T47D (cell line): ENCODE measurements at regions not wholly inside any gene's neighbourhood (a gene's known extent, or its start where the extent isn't known, plus 50 kb on each side); places are given as distances from the start of the nearest gene placed in this dataset.

Experiments used
- DNase-seq, 2 experiments: peaks; one replicate each; pipeline versions ENCODE4 v3.0.0 to v3.0.0-alpha.2; 2011 to 2012; ENCODE audit warnings: low read depth in 1 of 2, low spot score in 1 of 2
- JUND ChIP-seq: IDR thresholded peaks from 2 replicates; pipeline ENCODE4 v1.6.1; 2012; ENCODE audit warnings: low read depth
- in situ Hi-C: cut with HindIII; loops from 2 replicates; pipeline ENCODE4 v1.10.0; 2016; ENCODE audit warnings: low sequenced_read_pairs, low pct_unique_long_range_greater_than_20kb

GRCh38 chr4:33592701-33593100, 2651.6 kb downstream of the ARAP2 start:
- TF ChIP-seq JUND, result no peak
- DNase-seq, result no peak
- in situ Hi-C loops, result no loop called here

DNA sequence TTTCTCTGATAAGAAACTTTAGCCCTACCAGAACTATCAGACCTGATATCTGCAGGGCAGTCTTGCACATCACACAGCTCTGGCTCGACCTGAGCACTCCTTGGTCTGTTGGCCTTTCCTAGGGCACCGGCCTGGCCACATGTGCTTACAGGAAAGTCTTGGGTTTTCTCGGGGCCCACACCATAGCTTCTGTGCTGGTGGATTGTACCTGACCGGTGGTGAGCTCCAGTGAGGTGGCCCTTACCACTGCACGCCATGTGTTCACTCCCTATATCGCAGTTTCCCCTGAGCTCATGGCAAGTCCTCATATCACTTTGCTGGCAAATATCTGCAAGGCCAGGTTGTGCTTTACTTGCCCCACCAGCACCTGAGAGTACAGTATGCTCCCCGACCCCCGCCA, 2637.4 kb downstream of the ARAP2 start:
- DNase-seq, result no peak
- no peak for TF ChIP-seq JUND
- in situ Hi-C loops, result no loop called here

DNA sequence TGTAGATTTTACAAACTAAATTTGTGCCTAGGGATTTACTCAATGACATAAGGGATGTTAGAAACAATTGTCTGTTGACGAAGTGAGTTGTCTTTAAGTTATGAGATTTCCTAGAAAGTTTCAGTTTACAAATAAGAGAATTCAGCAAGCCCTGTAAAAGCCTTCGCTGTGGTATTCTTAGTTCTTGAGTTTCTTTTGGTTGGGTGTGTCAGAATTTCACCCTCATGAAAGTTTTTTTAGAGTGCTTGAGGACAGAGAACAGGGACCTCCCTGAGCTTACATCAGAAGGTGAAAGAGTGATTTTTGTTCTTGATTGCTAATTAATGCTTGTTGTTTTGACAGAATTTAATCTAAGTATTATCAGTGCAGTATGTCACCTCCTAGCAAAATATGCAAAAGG, 2628.2 kb downstream of the ARAP2 start:
- in situ Hi-C loops, result no loop called here
- no peak for TF ChIP-seq JUND
- no peak for DNase-seq

DNA sequence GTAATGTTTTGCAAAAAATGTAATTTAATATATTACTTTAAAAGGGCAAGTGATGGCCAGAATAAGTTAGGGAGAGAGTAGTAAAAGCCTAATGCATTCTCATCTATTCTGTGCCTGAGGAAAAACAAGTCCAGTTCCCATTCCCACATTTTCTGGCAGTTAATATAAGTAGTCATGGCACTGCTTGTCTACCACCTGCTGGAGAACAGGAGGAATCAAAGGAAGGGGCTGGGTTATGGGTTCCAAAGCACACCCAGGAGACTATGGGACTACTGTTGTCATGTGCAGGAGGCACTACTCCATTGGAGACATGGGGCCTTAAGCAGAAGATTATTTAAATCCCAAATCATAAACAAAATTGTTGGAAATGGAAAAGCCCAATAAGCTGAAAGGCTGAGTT, 2618.6 kb downstream of the ARAP2 start:
- in situ Hi-C loops, result no loop called here
- peak in 1 of 2 experiments; percentile 46 for DNase-seq
- TF ChIP-seq JUND, result no peak

- TF ChIP-seq JUND, result no peak
- in situ Hi-C loops, result no loop called here
- DNase-seq, result no peak
Observed at GRCh38 chr4:33626221-33626620, 2618.1 kb downstream of the ARAP2 start.

GRCh38 chr4:33628296-33628695, 2616.0 kb downstream of the ARAP2 start:
- TF ChIP-seq JUND, result no peak
- in situ Hi-C loops, result no loop called here
- no peak for DNase-seq

DNA sequence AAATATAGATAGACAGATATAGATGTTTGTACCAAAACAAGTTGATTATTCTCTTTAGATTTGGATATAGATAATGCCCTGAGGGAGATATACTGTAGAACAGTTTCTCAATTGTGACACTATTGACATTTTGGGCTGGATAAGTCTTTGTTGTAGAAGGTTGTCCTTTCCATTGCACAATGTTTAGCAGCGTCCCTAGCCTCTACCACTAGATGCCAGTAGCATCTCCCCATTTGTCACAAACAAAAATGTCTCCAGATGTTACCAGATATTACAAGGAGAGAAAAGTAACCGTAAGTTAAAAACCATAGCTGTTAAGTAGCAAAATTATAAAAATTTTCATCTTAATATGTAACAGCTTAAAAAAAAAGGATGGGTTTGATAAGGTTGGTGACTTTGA, 2595.3 kb downstream of the ARAP2 start:
- DNase-seq, result peak in 1 of 2 experiments; percentile 48
- in situ Hi-C loops, result no loop called here
- TF ChIP-seq JUND, result no peak

GRCh38 chr4:33649471-33649870, 2594.8 kb downstream of the ARAP2 start:
- no peak for TF ChIP-seq JUND
- in situ Hi-C loops, result no loop called here
- DNase-seq, result no peak

- no peak for TF ChIP-seq JUND
- DNase-seq, result no peak
- in situ Hi-C loops, result no loop called here
Observed at GRCh38 chr4:33650036-33650435, 2594.3 kb downstream of the ARAP2 start.

DNA sequence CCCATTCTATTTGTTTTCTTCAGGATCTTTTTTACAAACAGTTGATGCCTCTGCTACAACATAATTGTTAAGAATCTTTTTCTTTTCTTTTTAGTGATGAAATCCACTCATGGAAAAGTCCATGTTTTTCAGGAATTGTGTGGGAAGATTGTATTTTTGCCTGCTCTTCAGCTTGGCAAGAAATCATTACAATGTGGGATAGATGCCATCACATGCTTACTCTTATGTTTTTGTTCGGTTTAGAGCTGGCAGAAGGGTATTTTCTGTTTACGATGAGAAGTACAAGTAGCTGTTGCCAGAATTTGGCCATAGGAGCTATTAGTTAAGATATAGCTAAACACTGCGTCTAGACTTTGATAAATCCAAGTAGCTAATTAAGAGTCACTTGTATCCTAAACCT, 2585.3 kb downstream of the ARAP2 start:
- no peak for TF ChIP-seq JUND
- no peak for DNase-seq
- in situ Hi-C loops, result no loop called here

DNA sequence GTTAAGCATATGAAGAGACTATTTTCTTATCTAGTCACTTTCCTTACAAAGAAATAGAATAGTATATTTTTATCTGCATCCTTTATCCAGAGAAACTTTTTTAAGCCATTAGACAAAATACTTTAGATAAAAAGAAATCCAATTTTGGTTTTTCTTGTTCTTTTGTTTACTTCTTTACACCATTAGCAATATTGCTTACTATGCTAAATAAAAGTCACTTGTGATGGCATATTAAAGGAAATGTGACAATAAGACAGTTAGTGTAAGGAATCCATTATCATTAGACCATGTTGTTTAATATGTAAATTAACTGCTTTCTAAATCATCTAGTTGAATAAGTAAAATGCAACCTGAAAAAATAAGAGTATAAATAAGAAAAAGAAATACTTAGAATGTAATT, 2582.7 kb downstream of the ARAP2 start:
- in situ Hi-C loops, result no loop called here
- no peak for DNase-seq
- TF ChIP-seq JUND, result no peak

DNA sequence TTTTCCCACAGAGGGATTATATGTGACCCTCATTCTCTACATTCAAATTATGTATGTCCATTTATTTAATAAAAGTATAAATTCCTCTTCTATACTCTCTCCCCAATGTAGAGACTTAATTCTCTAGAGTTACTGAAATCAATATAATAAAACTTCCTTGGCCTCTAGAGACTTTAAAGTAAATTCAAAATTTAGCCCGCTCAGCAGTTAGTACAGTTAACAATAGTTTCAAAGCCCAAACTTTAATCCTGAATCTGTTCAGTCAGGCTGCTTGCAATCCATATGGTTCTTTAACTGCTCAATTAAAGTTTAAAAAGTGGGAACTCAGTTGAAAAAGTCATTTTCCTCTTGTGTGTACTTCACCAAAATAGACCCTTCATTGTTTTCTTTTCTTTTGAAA, 2558.4 kb downstream of the ARAP2 start:
- in situ Hi-C loops, result no loop called here
- no peak for TF ChIP-seq JUND
- no peak for DNase-seq

DNA sequence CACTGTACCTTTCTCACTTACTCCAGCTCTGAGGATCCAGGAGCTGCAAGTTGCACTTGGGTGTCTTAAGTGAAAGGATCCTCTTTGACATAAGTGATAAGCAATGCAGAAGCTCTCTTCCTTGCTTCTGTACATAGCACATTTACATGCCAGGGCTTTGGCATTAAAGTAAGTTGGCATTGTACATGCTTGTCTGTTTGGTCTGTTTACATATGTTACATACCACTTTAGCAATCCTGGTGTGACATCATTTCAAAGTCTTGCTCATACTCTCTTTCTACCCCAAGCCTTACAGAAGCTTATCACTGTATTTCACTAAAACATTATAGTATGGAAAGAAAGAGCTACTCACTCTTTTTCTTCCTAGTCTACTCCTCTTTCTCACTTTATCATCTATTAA, 2548.3 kb downstream of the ARAP2 start:
- DNase-seq, result peak in 1 of 2 experiments; percentile 1
- no peak for TF ChIP-seq JUND
- in situ Hi-C loops, result no loop called here

GRCh38 chr4:33696586-33696985, 2547.7 kb downstream of the ARAP2 start:
- no peak for TF ChIP-seq JUND
- DNase-seq, result no peak
- in situ Hi-C loops, result no loop called here
